ENCODE measurements at regions not wholly inside any gene's neighbourhood (a gene's known extent, or its start where the extent isn't known, plus 50 kb on each side); places are given as distances from the start of the nearest gene placed in this dataset.
A peak's percentile ranks its signal among the peaks of the same experiment; 100 is the strongest.
"Not testable (repeated sequence)": the region's sequence is repeated elsewhere in the genome, so short reads cannot be mapped to it uniquely, and the experiment has no call there.

- peak; percentile 28 for DNase-seq
- in situ Hi-C loops (cut with HindIII; ENCODE audit: low pct_ligation_motif_present, low pct_unique_long_range_greater_than_20kb, low sequenced_read_pairs): no loop called here
Measured at GRCh38 chr10:27355918-27356573, 115.4 kb upstream of the ACBD5 start.

GRCh38 chr10:27354643-27355270 lies 114.2 kb upstream of the ACBD5 start:
- in situ Hi-C loops (cut with HindIII; ENCODE audit: low pct_ligation_motif_present, low pct_unique_long_range_greater_than_20kb, low sequenced_read_pairs); DNase-seq: not testable (repeated sequence)

GRCh38 chr10:27354100-27354499 lies 113.5 kb upstream of the ACBD5 start:
- DNase-seq; in situ Hi-C loops (cut with HindIII; ENCODE audit: low pct_ligation_motif_present, low pct_unique_long_range_greater_than_20kb, low sequenced_read_pairs): not testable (repeated sequence)

GRCh38 chr10:27349987-27350386 lies 109.4 kb upstream of the ACBD5 start:
- no peak for DNase-seq
- in situ Hi-C loops (cut with HindIII; ENCODE audit: low pct_ligation_motif_present, low pct_unique_long_range_greater_than_20kb, low sequenced_read_pairs): no loop called here

- DNase-seq; in situ Hi-C loops (cut with HindIII; ENCODE audit: low pct_ligation_motif_present, low pct_unique_long_range_greater_than_20kb, low sequenced_read_pairs): not testable (repeated sequence)
Measured at GRCh38 chr10:27347827-27348207, 107.2 kb upstream of the ACBD5 start.

- in situ Hi-C loops (cut with HindIII; ENCODE audit: low pct_ligation_motif_present, low pct_unique_long_range_greater_than_20kb, low sequenced_read_pairs): no loop called here
- no peak for DNase-seq
Measured at GRCh38 chr10:27345455-27345920, 104.9 kb upstream of the ACBD5 start.

GRCh38 chr10:27344568-27345454 lies 104.2 kb upstream of the ACBD5 start:
- in situ Hi-C loops (cut with HindIII; ENCODE audit: low pct_ligation_motif_present, low pct_unique_long_range_greater_than_20kb, low sequenced_read_pairs): no loop called here
- DNase-seq: no peak

GRCh38 chr10:27341001-27341400 lies 100.4 kb upstream of the ACBD5 start:
- DNase-seq: no peak
- in situ Hi-C loops (cut with HindIII; ENCODE audit: low pct_ligation_motif_present, low pct_unique_long_range_greater_than_20kb, low sequenced_read_pairs): no loop called here

GRCh38 chr10:27335246-27335645 lies 94.6 kb upstream of the ACBD5 start:
- in situ Hi-C loops (cut with HindIII; ENCODE audit: low pct_ligation_motif_present, low pct_unique_long_range_greater_than_20kb, low sequenced_read_pairs); DNase-seq: not testable (repeated sequence)

- in situ Hi-C loops (cut with HindIII; ENCODE audit: low pct_ligation_motif_present, low pct_unique_long_range_greater_than_20kb, low sequenced_read_pairs): no loop called here
- no peak for DNase-seq
Measured at GRCh38 chr10:27330074-27330473, 89.5 kb upstream of the ACBD5 start.

- in situ Hi-C loops (cut with HindIII; ENCODE audit: low pct_ligation_motif_present, low pct_unique_long_range_greater_than_20kb, low sequenced_read_pairs): no loop called here
- no peak for DNase-seq
Measured at GRCh38 chr10:27328946-27329345, 88.3 kb upstream of the ACBD5 start.

- in situ Hi-C loops (cut with HindIII; ENCODE audit: low pct_ligation_motif_present, low pct_unique_long_range_greater_than_20kb, low sequenced_read_pairs); DNase-seq: not testable (repeated sequence)
Measured at GRCh38 chr10:27326748-27327147, 86.2 kb upstream of the ACBD5 start.

- peak; percentile 12 for DNase-seq
- in situ Hi-C loops (cut with HindIII; ENCODE audit: low pct_ligation_motif_present, low pct_unique_long_range_greater_than_20kb, low sequenced_read_pairs): no loop called here
Measured at GRCh38 chr10:27319752-27320431, 79.3 kb upstream of the ACBD5 start.

- DNase-seq; in situ Hi-C loops (cut with HindIII; ENCODE audit: low pct_ligation_motif_present, low pct_unique_long_range_greater_than_20kb, low sequenced_read_pairs): not testable (repeated sequence)
Measured at GRCh38 chr10:27319139-27319538, 78.5 kb upstream of the ACBD5 start.

- DNase-seq; in situ Hi-C loops (cut with HindIII; ENCODE audit: low pct_ligation_motif_present, low pct_unique_long_range_greater_than_20kb, low sequenced_read_pairs): not testable (repeated sequence)
Measured at GRCh38 chr10:27315082-27315481, 74.5 kb upstream of the ACBD5 start.

GRCh38 chr10:27313586-27313985 lies 73.0 kb upstream of the ACBD5 start:
- in situ Hi-C loops (cut with HindIII; ENCODE audit: low pct_ligation_motif_present, low pct_unique_long_range_greater_than_20kb, low sequenced_read_pairs): not testable (repeated sequence)
- DNase-seq: peak; percentile 33

GRCh38 chr10:27312854-27313253 lies 72.3 kb upstream of the ACBD5 start:
- no peak for DNase-seq
- in situ Hi-C loops (cut with HindIII; ENCODE audit: low pct_ligation_motif_present, low pct_unique_long_range_greater_than_20kb, low sequenced_read_pairs): no loop called here

- DNase-seq; in situ Hi-C loops (cut with HindIII; ENCODE audit: low pct_ligation_motif_present, low pct_unique_long_range_greater_than_20kb, low sequenced_read_pairs): not testable (repeated sequence)
Measured at GRCh38 chr10:27311809-27312208, 71.2 kb upstream of the ACBD5 start.

- DNase-seq; in situ Hi-C loops (cut with HindIII; ENCODE audit: low pct_ligation_motif_present, low pct_unique_long_range_greater_than_20kb, low sequenced_read_pairs): not testable (repeated sequence)
Measured at GRCh38 chr10:27298522-27298850, 57.9 kb upstream of the ACBD5 start.

All from ACHN (cell line).